Sciatic nerve (tissue), 2 donors: ENCODE measurements at regions not wholly inside any gene's neighbourhood (a gene's known extent, or its start where the extent isn't known, plus 50 kb on each side); places are given as distances from the start of the nearest gene placed in this dataset.
A peak's percentile ranks its signal among the peaks of the same experiment; 100 is the strongest.

Experiments used
- ATAC-seq: fragments of 200-7000 bp; cut with Tn5 transposase; one replicate; pipeline ENCODE4 v1.9.1; 2020; ENCODE audit warnings: mild to moderate bottlenecking, moderate library complexity
- DNase-seq: peaks from one replicate; pipeline ENCODE4 v3.0.0-alpha.2; 2020; ENCODE audit warnings: low spot score
- intact Hi-C: fragments of 100-400 bp; cut with DNase I; formaldehyde crosslinking; loops from one replicate; pipeline ENCODE4 v1.14.2; 2022
- donor health status: DM: no; HTN: no; CAD: no.
- donor health status: DM: no; HTN: no; CAD: no.

DNA sequence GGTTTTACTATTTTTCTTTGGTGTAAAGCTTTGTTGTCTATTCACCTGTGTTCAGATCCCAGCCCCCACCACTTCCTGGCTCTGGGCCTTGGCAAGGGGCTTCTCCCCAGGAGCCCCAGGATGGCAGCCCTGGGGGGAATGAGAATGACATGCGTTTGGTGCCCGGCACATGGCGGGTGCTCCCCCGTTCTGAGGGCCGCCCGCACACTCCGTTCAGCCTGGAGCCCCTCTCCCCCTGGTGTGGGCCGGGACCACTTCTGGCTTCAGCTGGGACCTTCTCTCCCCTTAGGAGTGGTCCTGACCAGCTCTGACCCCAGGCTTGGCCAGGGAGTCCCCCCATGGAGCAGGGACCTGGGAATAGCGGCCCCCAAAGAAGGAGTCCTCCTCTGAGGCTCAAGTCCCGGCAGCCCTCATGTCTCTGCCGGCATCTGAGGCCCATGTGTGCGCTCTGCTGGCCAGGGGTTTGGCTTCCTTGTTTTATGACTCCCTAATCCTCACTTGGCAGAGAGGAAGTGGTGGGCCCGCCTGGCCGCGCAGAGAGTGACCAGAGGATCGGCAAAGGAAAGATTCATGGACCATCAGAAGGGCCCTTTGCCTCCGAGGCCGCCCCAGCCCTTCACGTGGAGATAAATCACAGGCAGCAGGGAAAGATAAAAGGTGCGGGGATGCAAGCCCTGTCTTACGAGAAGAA is 57.0 kb upstream of the LMX1B start:
- intact Hi-C loops, result no loop called here
- ATAC-seq (no peak), DNase-seq (no peak)

DNA sequence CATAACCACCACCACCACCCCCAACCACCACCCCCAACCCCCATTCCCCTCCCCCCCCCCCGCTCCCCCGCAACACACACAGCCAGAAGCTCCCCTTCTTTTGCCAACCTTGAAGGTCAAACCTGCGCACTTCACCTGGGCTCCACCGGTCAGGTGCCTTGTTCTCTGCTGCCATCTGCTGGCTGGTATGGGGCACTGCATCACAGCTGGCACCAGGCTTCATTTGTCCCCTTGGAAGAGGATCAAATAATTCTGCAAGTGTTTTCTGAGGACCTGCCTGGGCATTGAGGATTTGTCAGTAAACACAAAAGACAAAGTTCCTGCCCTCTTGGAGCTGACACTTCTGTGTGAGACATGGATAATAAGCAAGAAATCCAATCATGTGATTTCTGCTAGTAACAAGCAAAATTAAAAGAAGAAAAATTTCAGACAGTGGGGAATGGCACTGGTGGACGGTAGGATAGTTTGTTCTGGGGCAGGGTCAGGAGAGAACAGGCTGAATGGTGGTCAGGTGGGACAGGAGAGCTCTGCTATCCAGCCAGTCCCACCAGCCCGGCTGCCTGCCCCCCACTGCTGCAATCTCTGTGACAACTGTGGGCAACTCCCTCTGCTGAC is 55.6 kb upstream of the LMX1B start:
- intact Hi-C loops, result no loop called here
- DNase-seq, result peak; percentile 72

DNA sequence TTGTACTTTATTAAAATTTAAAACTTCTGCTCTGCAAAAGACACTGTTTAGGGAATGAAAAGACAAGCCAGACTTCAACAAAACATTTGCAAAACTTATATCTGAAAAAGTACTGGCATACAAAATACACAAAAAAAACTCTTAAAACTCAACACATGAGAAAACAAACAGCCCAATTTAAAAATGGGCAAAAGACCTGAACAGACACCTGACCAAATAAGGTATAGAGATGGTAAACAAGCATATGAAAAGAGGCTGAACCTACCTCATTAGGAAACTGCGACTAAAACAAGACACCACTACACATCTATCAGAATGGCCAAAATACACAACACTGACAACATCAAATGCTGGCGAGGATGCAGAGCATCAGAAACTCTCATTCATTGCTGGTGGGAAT is 54.4 kb upstream of the LMX1B start:
- DNase-seq, result no peak
- intact Hi-C loops, result no loop called here
- no peak for ATAC-seq

More for the DNA sequence above, 55.6 kb upstream of the LMX1B start:
- peak; percentile 55 for ATAC-seq

GRCh38 chr9:126561582-126561981 is 52.1 kb upstream of the LMX1B start:
- no peak for ATAC-seq
- intact Hi-C loops, result no loop called here
- DNase-seq, result no peak

- intact Hi-C loops, result no loop called here
- DNase-seq (no peak), ATAC-seq (no peak)
Observed at GRCh38 chr9:126563556-126563955, 50.2 kb upstream of the LMX1B start.
